Upper lobe of left lung (tissue), 6 donors: ENCODE measurements at regions not wholly inside any gene's neighbourhood (a gene's known extent, or its start where the extent isn't known, plus 50 kb on each side); places are given as distances from the start of the nearest gene placed in this dataset.

Source experiments
- ATAC-seq, 2 donors: fragments of 200-7000 bp; cut with Tn5 transposase; one replicate each; pipeline ENCODE4 v1.9.1; 2022; ENCODE audit warnings: mild to moderate bottlenecking in 2 of 2, moderate library complexity in 2 of 2; ENCODE audit not compliant: low FRiP score in 2 of 2
- DNase-seq, 2 donors: peaks; one replicate each; pipeline ENCODE4 v3.0.0-alpha.2; 2019 to 2020
- H3K27ac ChIP-seq, 4 donors: fragments of 200-600 bp; sonication (generic); one replicate each; pipeline ENCODE4 v1.5.1; 2016 to 2019
- H3K27me3 ChIP-seq, 4 donors: fragments of 200-600 bp; sonication (generic); one replicate each; pipeline ENCODE4 v1.5.1; 2017 to 2019
- H3K36me3 ChIP-seq, 4 donors: fragments of 200-600 bp; sonication (generic); one replicate each; pipeline ENCODE4 v1.5.1; 2016 to 2019
- H3K4me1 ChIP-seq, 4 donors: fragments of 200-600 bp; sonication (generic); one replicate each; pipeline ENCODE4 v1.5.1; 2018 to 2019
- H3K4me3 ChIP-seq, 4 donors: fragments of 200-600 bp; sonication (generic); one replicate each; pipeline ENCODE4 v1.5.1; 2017 to 2019; ENCODE audit warnings: mild to moderate bottlenecking in 2 of 4, moderate library complexity in 1 of 4
- H3K9me3 ChIP-seq, 4 donors: fragments of 200-600 bp; sonication (generic); one replicate each; pipeline ENCODE4 v1.5.1; 2018 to 2019
- CTCF ChIP-seq, 6 experiments: fragments of 450-650 bp in 4 of 6; fragments of 200-600 bp in 2 of 6; sonication (generic) in 2 of 6; IDR thresholded peaks; one replicate each; pipeline ENCODE4 v1.5.1; 2016 to 2019; ENCODE audit warnings: antibody characterized with exemption in 6 of 6
- EP300 ChIP-seq, 4 donors: sonication (generic); formaldehyde crosslinking; IDR thresholded peaks; one replicate each; pipeline ENCODE4 v1.5.1; 2017; ENCODE audit warnings: antibody characterized with exemption in 4 of 4, control low read depth in 2 of 4
- POLR2A ChIP-seq, 4 donors: fragments of 450-650 bp; IDR thresholded peaks; one replicate each; pipeline ENCODE4 v1.5.1; 2016 to 2017; ENCODE audit warnings: antibody characterized with exemption in 4 of 4, mild to moderate bottlenecking in 2 of 4
- POLR2AphosphoS5 ChIP-seq, 2 donors: sonication (generic); formaldehyde crosslinking; IDR thresholded peaks; one replicate each; pipeline ENCODE4 v1.5.1; 2017; ENCODE audit warnings: antibody characterized with exemption in 2 of 2
- WGBS, 2 donors: methylation state at CpG; one replicate each; pipeline ENCODE4 v1.1.5; 2017 to 2018; 5-methylcytosine and 5-hydroxymethylcytosine counted together
- donor health status: DM: no; HTN: no; CAD: no; lungs with moderate emphysema.
- donor health status: DM: no; HTN: yes; CAD: no; lungs with severe emphysema.

DNA sequence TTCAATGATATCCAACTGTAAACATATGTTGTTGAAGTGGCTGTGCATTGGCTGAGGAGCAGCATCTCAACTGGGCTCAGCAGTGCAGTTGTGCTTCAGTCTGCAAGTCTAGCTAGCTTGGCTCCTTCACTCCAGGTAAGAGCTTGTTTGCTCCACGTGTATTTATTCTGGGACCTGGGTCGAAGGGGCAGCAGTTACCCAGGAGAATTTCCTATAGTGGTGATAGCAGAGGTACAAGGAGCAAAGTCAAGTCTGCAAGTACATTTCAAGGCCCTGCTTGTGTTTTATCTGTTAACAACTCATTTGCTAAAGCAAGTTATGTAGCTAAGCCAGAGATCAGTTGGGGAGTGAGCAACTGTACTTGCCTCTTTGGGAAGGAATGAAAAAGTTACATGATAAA lies 286.2 kb upstream of the UMPS start:
- no peak overlapping the region for H3K27ac ChIP-seq
- no peaks in the 10 kb centered on the region for H3K27me3 ChIP-seq
- WGBS, 2 donors: 57 to 64% methylated on average over 2 of the region's 2 CpGs
- DNase-seq (no peak), ATAC-seq (no peak)
- H3K4me3 ChIP-seq: no peak overlapping the region
- TF ChIP-seq CTCF (IDR thresholded peaks at IDR 0.05) (no peak), POLR2A (IDR thresholded peaks at IDR 0.05) (no peak), EP300 (IDR thresholded peaks at IDR 0.05) (no peak), POLR2AphosphoS5 (IDR thresholded peaks at IDR 0.05) (no peak)
- H3K9me3 ChIP-seq: no peaks in the 10 kb centered on the region
- H3K36me3 ChIP-seq: peaks cover 0 to 7% (median 0%) of the 10 kb centered on the region in 4 donors
- H3K4me1 ChIP-seq: no peaks in the 10 kb centered on the region

- Histone ChIP-seq H3K36me3 (no peaks in the 10 kb centered on the region), H3K27me3 (no peaks in the 10 kb centered on the region), H3K4me3 (no peak overlapping the region), H3K27ac (no peak overlapping the region), H3K4me1 (no peaks in the 10 kb centered on the region), H3K9me3 (no peaks in the 10 kb centered on the region)
- no peak for DNase-seq
- TF ChIP-seq POLR2A (IDR thresholded peaks at IDR 0.05) (no peak), CTCF (IDR thresholded peaks at IDR 0.05) (no peak), POLR2AphosphoS5 (IDR thresholded peaks at IDR 0.05) (no peak), EP300 (IDR thresholded peaks at IDR 0.05) (no peak)
- 85 to 89% methylated on average over 3 of the region's 3 CpGs for WGBS, 2 donors
- ATAC-seq: no peak
Measured at GRCh38 chr3:124444896-124445295, 285.4 kb upstream of the UMPS start.

- no peaks in the 10 kb centered on the region for H3K36me3 ChIP-seq
- H3K4me3 ChIP-seq: no peak overlapping the region
- H3K9me3 ChIP-seq: no peaks in the 10 kb centered on the region
- WGBS, 2 donors: 72 to 89% methylated on average over 2 of the region's 2 CpGs
- no peaks in the 10 kb centered on the region for H3K27me3 ChIP-seq
- no peak for ATAC-seq
- TF ChIP-seq CTCF (IDR thresholded peaks at IDR 0.05): no peak
- TF ChIP-seq POLR2A (IDR thresholded peaks at IDR 0.05): no peak
- no peak for TF ChIP-seq EP300 (IDR thresholded peaks at IDR 0.05)
- no peak for TF ChIP-seq POLR2AphosphoS5 (IDR thresholded peaks at IDR 0.05)
- no peak overlapping the region for H3K27ac ChIP-seq
- DNase-seq: no peak
- no peaks in the 10 kb centered on the region for H3K4me1 ChIP-seq
Measured at GRCh38 chr3:124447845-124448244, 282.4 kb upstream of the UMPS start.

- no peak for ATAC-seq
- H3K9me3 ChIP-seq: no peaks in the 10 kb centered on the region
- DNase-seq: no peak
- TF ChIP-seq EP300 (IDR thresholded peaks at IDR 0.05) (no peak), POLR2A (IDR thresholded peaks at IDR 0.05) (no peak), CTCF (IDR thresholded peaks at IDR 0.05) (no peak), POLR2AphosphoS5 (IDR thresholded peaks at IDR 0.05) (no peak)
- no peaks in the 10 kb centered on the region for H3K36me3 ChIP-seq
- H3K27ac ChIP-seq: no peak overlapping the region
- no peaks in the 10 kb centered on the region for H3K4me1 ChIP-seq
- H3K4me3 ChIP-seq: no peak overlapping the region
- no peaks in the 10 kb centered on the region for H3K27me3 ChIP-seq
Measured at GRCh38 chr3:124448954-124449353, 281.3 kb upstream of the UMPS start.

DNA sequence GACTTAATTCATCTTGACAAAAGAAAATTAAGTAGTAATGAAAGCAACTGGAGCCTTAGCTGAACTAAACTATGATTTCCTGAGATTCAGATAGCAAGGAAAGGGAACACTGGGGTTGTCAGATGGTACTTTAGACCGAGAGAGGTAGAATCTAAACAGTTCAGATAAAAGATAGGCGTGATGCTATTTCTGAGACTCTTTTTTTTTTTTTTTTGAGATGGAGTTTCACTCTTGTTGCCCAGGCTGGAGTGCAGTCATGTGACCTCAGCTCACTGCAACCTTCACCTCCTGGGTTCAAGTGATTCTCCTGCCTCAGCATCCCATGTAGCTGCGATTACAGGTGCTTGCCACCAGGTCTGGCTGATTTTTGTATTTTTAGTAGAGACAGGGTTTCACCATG lies 279.9 kb upstream of the UMPS start:
- Histone ChIP-seq H3K9me3 (no peaks in the 10 kb centered on the region), H3K4me1 (no peaks in the 10 kb centered on the region), H3K27me3 (no peaks in the 10 kb centered on the region), H3K36me3 (no peaks in the 10 kb centered on the region), H3K4me3 (no peak overlapping the region), H3K27ac (no peak overlapping the region)
- 70 to 80% methylated on average over 3 of the region's 3 CpGs for WGBS, 2 donors
- ATAC-seq (no peak), DNase-seq (no peak)
- no peak for TF ChIP-seq POLR2A (IDR thresholded peaks at IDR 0.05)
